Activated B cell treated with CpG ODN at 0.5 μM for 24 hours (primary cell): ENCODE measurements at regions not wholly inside any gene's neighbourhood (a gene's known extent, or its start where the extent isn't known, plus 50 kb on each side); places are given as distances from the start of the nearest gene placed in this dataset.

Experiments
- ATAC-seq: fragments of 200-7000 bp; cut with Tn5 transposase; one replicate; pipeline ENCODE4 v1.10.0; 2021; ENCODE audit warnings: low read depth, mild to moderate bottlenecking, moderate library complexity
- CTCF ChIA-PET: fragments of 350-600 bp; sonication (Branson Sonifier 250); formaldehyde crosslinking; loops from one replicate; lab custom pipeline; 2021; ENCODE audit warnings: antibody characterized with exemption; lab: Charles Lee
- POLR2A ChIA-PET: fragments of 350-600 bp; sonication (Branson Sonifier 250); formaldehyde crosslinking; loops from one replicate; lab custom pipeline; 2021; ENCODE audit warnings: antibody characterized with exemption; lab: Charles Lee
- DNase-seq: peaks from one replicate; pipeline ENCODE4 v3.0.0; 2022
- H3K27ac Mint-ChIP-seq: one replicate; pipeline ENCODE4 v1.8.0; 2020; ENCODE audit warnings: mixed read lengths
- H3K27me3 Mint-ChIP-seq: one replicate; pipeline ENCODE4 v1.8.0; 2021; ENCODE audit warnings: mixed read lengths
- H3K36me3 Mint-ChIP-seq: one replicate; pipeline ENCODE4 v1.8.0; 2021; ENCODE audit warnings: low read depth, mixed read lengths
- H3K4me1 Mint-ChIP-seq: one replicate; pipeline ENCODE4 v1.8.0; 2021; ENCODE audit warnings: mixed read lengths
- H3K4me3 Mint-ChIP-seq: one replicate; pipeline ENCODE4 v1.8.0; 2020; ENCODE audit warnings: mild to moderate bottlenecking, mixed read lengths
- H3K9me3 Mint-ChIP-seq: one replicate; pipeline ENCODE4 v1.8.0; 2020; ENCODE audit warnings: mixed read lengths
- intact Hi-C: fragments of 100-400 bp; cut with micrococcal nuclease; formaldehyde crosslinking; loops from one replicate; pipeline ENCODE4 v1.15.1; 2024
- TF ChIP-seq, protein P1 (sequence below): fragments of 200-600 bp; IDR thresholded peaks from one replicate; pipeline ENCODE4 v1.8.0; 2022; ENCODE audit warnings: antibody characterized with exemption, mild to moderate bottlenecking

DNA sequence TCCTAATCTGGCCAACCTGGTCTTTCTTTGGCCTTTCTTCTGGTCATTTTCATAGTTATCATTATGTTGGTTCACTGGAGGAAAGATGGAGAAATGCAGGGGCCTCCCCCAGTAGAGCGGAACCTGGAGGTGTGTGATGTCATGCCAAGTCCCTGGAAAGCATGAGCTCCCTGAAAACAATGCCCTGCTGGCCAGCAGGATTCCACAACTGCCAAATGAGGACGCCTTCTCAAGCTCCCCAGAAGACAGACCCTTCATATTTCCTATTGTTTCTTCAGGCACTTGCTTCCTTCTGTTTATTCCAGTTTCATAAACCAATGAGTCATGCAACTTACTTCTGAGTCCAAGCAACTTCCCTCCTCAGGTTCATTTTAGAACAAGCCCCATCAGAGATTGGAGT is 339.0 kb downstream of the GATA3 start:
- Mint-ChIP-seq H3K27ac (no peak overlapping the region), H3K36me3 (no peaks in the 10 kb centered on the region), H3K9me3 (peaks cover 2% of the 10 kb centered on the region), H3K4me1 (no peaks in the 10 kb centered on the region), H3K27me3 (no peaks in the 10 kb centered on the region), H3K4me3 (no peak overlapping the region)
- CTCF ChIA-PET, result no interaction called here
- DNase-seq (no peak), ATAC-seq (no peak)
- POLR2A ChIA-PET, result no interaction called here
- TF ChIP-seq, protein P1, sequence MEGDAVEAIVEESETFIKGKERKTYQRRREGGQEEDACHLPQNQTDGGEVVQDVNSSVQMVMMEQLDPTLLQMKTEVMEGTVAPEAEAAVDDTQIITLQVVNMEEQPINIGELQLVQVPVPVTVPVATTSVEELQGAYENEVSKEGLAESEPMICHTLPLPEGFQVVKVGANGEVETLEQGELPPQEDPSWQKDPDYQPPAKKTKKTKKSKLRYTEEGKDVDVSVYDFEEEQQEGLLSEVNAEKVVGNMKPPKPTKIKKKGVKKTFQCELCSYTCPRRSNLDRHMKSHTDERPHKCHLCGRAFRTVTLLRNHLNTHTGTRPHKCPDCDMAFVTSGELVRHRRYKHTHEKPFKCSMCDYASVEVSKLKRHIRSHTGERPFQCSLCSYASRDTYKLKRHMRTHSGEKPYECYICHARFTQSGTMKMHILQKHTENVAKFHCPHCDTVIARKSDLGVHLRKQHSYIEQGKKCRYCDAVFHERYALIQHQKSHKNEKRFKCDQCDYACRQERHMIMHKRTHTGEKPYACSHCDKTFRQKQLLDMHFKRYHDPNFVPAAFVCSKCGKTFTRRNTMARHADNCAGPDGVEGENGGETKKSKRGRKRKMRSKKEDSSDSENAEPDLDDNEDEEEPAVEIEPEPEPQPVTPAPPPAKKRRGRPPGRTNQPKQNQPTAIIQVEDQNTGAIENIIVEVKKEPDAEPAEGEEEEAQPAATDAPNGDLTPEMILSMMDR, result no peak
- intact Hi-C loops, result no loop called here

GRCh38 chr10:8396675-8397074 is 342.2 kb downstream of the GATA3 start:
- intact Hi-C loops, result no loop called here
- no peak for ATAC-seq
- peaks cover 2% of the 10 kb centered on the region for H3K27me3 Mint-ChIP-seq
- ChIA-PET POLR2A (no interaction called here), CTCF (no interaction called here)
- no peaks in the 10 kb centered on the region for H3K4me1 Mint-ChIP-seq
- TF ChIP-seq, protein P1, result no peak
- H3K36me3 Mint-ChIP-seq, result no peaks in the 10 kb centered on the region
- no peak for DNase-seq
- H3K27ac Mint-ChIP-seq, result no peak overlapping the region
- peaks cover 2% of the 10 kb centered on the region for H3K9me3 Mint-ChIP-seq
- no peak overlapping the region for H3K4me3 Mint-ChIP-seq

- ATAC-seq (no peak), DNase-seq (no peak)
- no peak overlapping the region for H3K27ac Mint-ChIP-seq
- ChIA-PET POLR2A (no interaction called here), CTCF (no interaction called here)
- peaks cover 4% of the 10 kb centered on the region for H3K4me1 Mint-ChIP-seq
- H3K4me3 Mint-ChIP-seq, result no peak overlapping the region
- intact Hi-C loops, result no loop called here
- peaks cover 2% of the 10 kb centered on the region for H3K9me3 Mint-ChIP-seq
- H3K27me3 Mint-ChIP-seq, result peaks cover 2% of the 10 kb centered on the region
- TF ChIP-seq, protein P1, result no peak
- no peaks in the 10 kb centered on the region for H3K36me3 Mint-ChIP-seq
Measured at GRCh38 chr10:8398771-8399170, 344.3 kb downstream of the GATA3 start.

- no peak for ATAC-seq
- Mint-ChIP-seq H3K27ac (no peak overlapping the region), H3K4me3 (no peak overlapping the region), H3K27me3 (peaks cover 2% of the 10 kb centered on the region), H3K4me1 (peaks cover 16% of the 10 kb centered on the region), H3K9me3 (peaks cover 2% of the 10 kb centered on the region), H3K36me3 (no peaks in the 10 kb centered on the region)
- DNase-seq, result no peak
- ChIA-PET CTCF (no interaction called here), POLR2A (no interaction called here)
- TF ChIP-seq, protein P1, result no peak
- intact Hi-C loops, result no loop called here
Measured at GRCh38 chr10:8400151-8400550, 345.7 kb downstream of the GATA3 start.

- DNase-seq (no peak), ATAC-seq (no peak)
- CTCF ChIA-PET, result no interaction called here
- TF ChIP-seq, protein P1, result no peak
- Mint-ChIP-seq H3K27me3 (peaks cover 2% of the 10 kb centered on the region), H3K9me3 (peaks cover 2% of the 10 kb centered on the region), H3K27ac (no peak overlapping the region), H3K4me3 (no peak overlapping the region), H3K36me3 (no peaks in the 10 kb centered on the region), H3K4me1 (peaks cover 16% of the 10 kb centered on the region)
- intact Hi-C loops, result no loop called here
- POLR2A ChIA-PET, result no interaction called here
Measured at GRCh38 chr10:8400892-8401291, 346.4 kb downstream of the GATA3 start.
